ENCODE measurements at regions not wholly inside any gene's neighbourhood (a gene's known extent, or its start where the extent isn't known, plus 50 kb on each side); places are given as distances from the start of the nearest gene placed in this dataset.
"Not testable (repeated sequence)": the region's sequence is repeated elsewhere in the genome, so short reads cannot be mapped to it uniquely, and the experiment has no call there.

GRCh38 chr5:91754990-91755389 is 371.9 kb upstream of the ARRDC3 start:
- no peaks in the 10 kb centered on the region for H3K27me3 Mint-ChIP-seq (ENCODE audit: low read depth)
- no peak for ATAC-seq
- H3K4me3 Mint-ChIP-seq = no peak overlapping the region
- H3K4me1 Mint-ChIP-seq (ENCODE audit: low read depth) = no peaks in the 10 kb centered on the region
- DNase-seq = no peak
- peaks cover 5% of the 10 kb centered on the region for H3K9me3 Mint-ChIP-seq
- H3K36me3 Mint-ChIP-seq (ENCODE audit: insufficient read depth) = no peaks in the 10 kb centered on the region

DNA sequence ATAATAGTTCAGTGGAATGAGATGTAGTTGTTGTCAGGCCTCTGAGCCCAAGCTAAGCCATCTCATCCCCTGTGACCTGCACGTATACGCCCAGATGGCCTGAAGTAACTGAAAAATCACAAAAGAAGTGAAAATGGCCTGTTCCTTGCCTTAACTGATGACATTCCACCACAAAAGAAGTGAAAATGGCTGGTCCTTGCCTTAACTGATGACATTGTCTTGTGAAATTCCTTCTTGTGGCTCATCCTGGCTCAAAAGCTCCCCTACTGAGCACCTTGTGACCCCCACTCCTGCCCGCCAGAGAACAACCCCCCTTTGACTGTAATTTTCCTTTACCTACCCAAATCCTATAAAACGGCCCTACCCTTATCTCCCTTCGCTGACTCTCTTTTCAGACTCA is 361.4 kb upstream of the ARRDC3 start:
- not testable (repeated sequence) for H3K36me3 Mint-ChIP-seq (ENCODE audit: insufficient read depth); H3K4me1 Mint-ChIP-seq (ENCODE audit: low read depth); H3K9me3 Mint-ChIP-seq; H3K4me3 Mint-ChIP-seq; DNase-seq; H3K27me3 Mint-ChIP-seq (ENCODE audit: low read depth); ATAC-seq

GRCh38 chr5:91742550-91742949 is 359.4 kb upstream of the ARRDC3 start:
- Mint-ChIP-seq H3K9me3 (no peaks in the 10 kb centered on the region), H3K4me3 (no peak overlapping the region), H3K27me3 (ENCODE audit: low read depth) (no peaks in the 10 kb centered on the region), H3K36me3 (ENCODE audit: insufficient read depth) (no peaks in the 10 kb centered on the region), H3K4me1 (ENCODE audit: low read depth) (no peaks in the 10 kb centered on the region)
- ATAC-seq (no peak), DNase-seq (no peak)

DNA sequence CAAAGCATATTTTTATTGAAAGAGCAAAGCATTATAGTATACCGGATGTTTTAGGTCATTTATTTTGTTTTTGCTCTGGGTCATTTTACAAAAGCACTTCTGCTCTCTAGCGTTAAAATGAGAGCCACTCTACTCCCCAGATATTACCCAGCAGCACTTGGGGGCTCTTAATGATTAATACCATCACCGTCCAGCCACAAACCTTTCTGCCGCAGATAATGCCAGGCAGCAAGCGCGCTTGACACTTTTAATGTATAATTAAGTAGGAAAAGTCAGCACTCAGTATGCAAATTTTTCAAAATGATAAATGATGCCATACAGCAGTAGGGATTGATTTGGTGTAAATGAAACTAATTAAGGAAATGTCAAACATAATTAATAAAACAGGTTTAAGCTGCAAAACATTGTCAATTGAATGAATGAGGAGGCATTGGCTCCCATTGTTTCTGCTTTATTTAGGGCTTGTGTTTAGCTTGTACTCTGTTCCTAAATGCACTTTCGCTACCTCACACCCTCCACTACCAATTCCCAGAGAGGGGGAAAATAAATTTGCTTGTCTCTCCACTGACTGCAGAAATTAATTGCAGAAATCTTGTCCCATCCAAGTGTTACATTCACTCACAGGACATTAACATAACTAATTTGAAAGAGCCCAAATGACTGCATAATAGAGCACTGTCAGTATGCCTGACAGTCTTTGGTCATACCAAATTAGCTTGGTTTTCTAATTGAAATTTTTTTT is 358.8 kb upstream of the ARRDC3 start:
- H3K36me3 Mint-ChIP-seq (ENCODE audit: insufficient read depth) = no peaks in the 10 kb centered on the region

DNA sequence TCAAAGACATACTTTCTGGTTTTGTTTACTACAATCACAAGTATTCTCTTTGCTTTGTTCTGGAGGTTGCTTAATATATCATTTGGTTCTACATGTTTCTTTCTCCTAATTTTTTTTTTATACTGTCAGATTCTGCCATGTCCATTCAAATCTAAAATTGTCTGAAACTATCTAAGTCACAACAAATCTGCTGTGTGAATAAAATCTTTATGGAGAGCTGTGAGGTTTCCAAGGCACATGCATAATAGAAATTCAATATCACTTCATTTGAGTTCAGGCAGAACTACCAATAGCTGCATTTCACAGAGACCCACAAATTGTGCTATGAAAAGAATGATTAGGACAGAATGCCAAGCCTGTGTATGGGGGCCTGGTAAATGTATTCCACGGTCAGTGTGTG is 346.9 kb upstream of the ARRDC3 start:
- no peaks in the 10 kb centered on the region for H3K4me1 Mint-ChIP-seq (ENCODE audit: low read depth)
- H3K4me3 Mint-ChIP-seq = no peak overlapping the region
- no peaks in the 10 kb centered on the region for H3K27me3 Mint-ChIP-seq (ENCODE audit: low read depth)
- no peaks in the 10 kb centered on the region for H3K9me3 Mint-ChIP-seq
- no peaks in the 10 kb centered on the region for H3K36me3 Mint-ChIP-seq (ENCODE audit: insufficient read depth)
- ATAC-seq = no peak
- DNase-seq = no peak

More for the DNA sequence above, 358.8 kb upstream of the ARRDC3 start:
- no peaks in the 10 kb centered on the region for H3K9me3 Mint-ChIP-seq
- H3K4me3 Mint-ChIP-seq = no peak overlapping the region
- DNase-seq (no peak), ATAC-seq (no peak)
- H3K27me3 Mint-ChIP-seq (ENCODE audit: low read depth) = no peaks in the 10 kb centered on the region
- no peaks in the 10 kb centered on the region for H3K4me1 Mint-ChIP-seq (ENCODE audit: low read depth)

- Mint-ChIP-seq H3K4me1 (ENCODE audit: low read depth) (no peaks in the 10 kb centered on the region), H3K9me3 (no peaks in the 10 kb centered on the region), H3K27me3 (ENCODE audit: low read depth) (no peaks in the 10 kb centered on the region), H3K36me3 (ENCODE audit: insufficient read depth) (no peaks in the 10 kb centered on the region), H3K4me3 (no peak overlapping the region)
- no peak for ATAC-seq
- no peak for DNase-seq
These were observed 344.3 kb upstream of the ARRDC3 start for GRCh38 chr5:91727463-91727862.

DNA sequence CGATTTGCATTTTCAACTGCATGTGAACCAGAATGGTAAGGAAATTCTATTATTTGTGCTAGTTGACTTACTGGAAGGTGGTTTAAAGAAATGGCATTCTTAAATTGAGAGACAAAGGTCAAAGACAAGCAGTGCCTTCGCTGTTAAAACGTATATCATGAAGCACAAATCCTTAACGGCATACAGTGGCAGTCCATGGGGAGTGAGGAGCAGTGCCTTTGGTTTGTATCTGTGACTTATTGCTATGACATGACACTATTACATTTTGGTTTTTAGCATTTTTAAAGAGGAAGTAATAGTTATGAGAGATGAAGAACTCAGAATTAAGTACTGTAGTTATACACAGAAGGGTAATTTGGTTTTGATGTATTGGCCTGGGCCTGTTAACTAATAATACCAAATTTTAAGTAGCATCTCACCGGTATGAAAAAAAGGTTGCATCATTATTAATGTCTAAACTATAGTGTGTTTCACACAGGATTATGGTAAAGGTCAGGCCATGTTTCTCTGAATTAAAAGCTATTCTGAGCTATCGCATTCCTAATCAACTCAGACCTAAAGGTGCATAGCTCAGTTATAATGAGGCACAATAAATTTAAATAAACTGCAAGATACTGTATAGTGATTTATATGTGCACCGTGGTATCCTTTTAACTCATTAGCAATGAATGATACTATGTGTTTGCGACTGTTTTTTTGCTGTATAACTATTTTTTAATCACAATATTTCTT is 339.8 kb upstream of the ARRDC3 start:
- DNase-seq (no peak), ATAC-seq (no peak)
- Mint-ChIP-seq H3K9me3 (no peaks in the 10 kb centered on the region), H3K4me1 (ENCODE audit: low read depth) (no peaks in the 10 kb centered on the region), H3K4me3 (no peak overlapping the region), H3K27me3 (ENCODE audit: low read depth) (no peaks in the 10 kb centered on the region), H3K36me3 (ENCODE audit: insufficient read depth) (no peaks in the 10 kb centered on the region)

DNA sequence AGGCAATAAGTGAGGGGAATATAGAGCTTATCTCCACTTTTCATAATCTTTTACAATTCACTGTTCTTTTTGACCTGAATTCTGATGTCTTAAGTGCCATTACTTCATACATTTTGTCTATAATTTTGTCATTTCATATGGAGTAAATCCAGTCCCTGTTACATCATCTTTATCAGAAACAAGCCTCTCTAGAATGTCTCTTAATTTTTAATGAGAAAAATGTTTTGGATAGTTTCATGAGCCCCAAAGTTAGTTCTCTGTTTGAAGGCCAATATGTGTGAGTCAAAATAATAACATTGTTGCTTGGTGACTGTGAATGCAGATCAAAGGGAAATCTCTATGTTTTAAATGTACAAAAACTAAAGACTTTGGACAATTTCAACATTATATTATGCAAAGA is 329.6 kb upstream of the ARRDC3 start:
- Mint-ChIP-seq H3K36me3 (ENCODE audit: insufficient read depth) (no peaks in the 10 kb centered on the region), H3K27me3 (ENCODE audit: low read depth) (no peaks in the 10 kb centered on the region), H3K4me1 (ENCODE audit: low read depth) (no peaks in the 10 kb centered on the region), H3K4me3 (no peak overlapping the region), H3K9me3 (peaks cover 4% of the 10 kb centered on the region)
- ATAC-seq (no peak), DNase-seq (no peak)

DNA sequence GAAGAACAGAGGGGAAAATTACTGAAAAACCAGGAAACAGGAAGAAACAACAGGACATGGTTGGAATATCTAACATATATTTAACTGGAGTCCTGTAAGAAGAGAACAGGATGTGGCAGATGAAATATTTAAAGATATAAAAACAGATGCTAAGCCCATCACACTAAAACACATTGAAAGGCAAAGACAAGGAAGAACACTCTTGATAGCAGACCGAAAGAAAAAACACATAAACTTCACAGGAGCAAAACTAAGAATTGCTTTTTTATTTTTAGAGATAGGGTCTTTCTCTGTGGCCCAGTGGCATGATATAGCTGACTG is 324.4 kb upstream of the ARRDC3 start:
- H3K27me3 Mint-ChIP-seq (ENCODE audit: low read depth) = no peaks in the 10 kb centered on the region
- no peak for ATAC-seq

DNA sequence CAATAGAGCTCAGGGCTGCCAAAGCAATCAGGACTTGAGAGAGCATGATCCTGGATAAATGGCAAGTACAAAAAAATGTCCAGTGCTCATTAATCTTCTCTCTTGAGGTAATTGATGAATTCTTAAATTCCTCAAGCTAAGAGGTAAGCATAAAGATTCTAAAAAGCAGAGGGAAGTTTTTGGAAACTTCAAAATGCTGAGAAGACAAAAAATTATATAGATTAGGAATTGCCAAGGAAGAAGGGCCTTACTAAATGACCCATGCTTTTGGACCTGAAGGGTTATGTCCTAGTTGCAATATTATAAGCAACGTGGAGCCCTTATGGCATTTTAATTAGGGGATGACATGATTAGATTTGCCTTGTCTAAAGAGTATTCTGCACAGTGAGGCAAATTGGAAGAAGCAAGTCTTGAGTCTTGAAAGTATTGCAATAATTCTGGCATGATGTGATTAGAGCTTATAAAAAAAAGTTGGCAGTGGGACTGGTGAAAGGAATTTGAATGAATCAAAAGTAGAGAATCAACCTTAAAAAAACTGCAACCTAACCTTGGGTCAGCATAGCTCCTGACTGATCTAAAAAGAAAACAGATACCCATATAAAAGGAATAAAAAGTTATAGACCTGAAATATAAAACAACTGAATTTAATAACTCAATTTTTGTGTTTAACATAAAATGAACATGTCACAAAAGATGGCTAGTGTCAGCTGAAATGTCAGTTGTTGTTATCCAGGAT is 323.8 kb upstream of the ARRDC3 start:
- Mint-ChIP-seq H3K4me3 (no peak overlapping the region), H3K36me3 (ENCODE audit: insufficient read depth) (no peaks in the 10 kb centered on the region), H3K9me3 (peaks cover 4% of the 10 kb centered on the region), H3K27me3 (ENCODE audit: low read depth) (no peaks in the 10 kb centered on the region), H3K4me1 (ENCODE audit: low read depth) (no peaks in the 10 kb centered on the region)
- ATAC-seq (no peak), DNase-seq (no peak)

More for the DNA sequence above, 324.4 kb upstream of the ARRDC3 start:
- Mint-ChIP-seq H3K4me1 (ENCODE audit: low read depth) (no peaks in the 10 kb centered on the region), H3K9me3 (peaks cover 4% of the 10 kb centered on the region), H3K36me3 (ENCODE audit: insufficient read depth) (no peaks in the 10 kb centered on the region), H3K4me3 (no peak overlapping the region)
- DNase-seq = no peak

GRCh38 chr5:91703128-91703527 is 320.0 kb upstream of the ARRDC3 start:
- DNase-seq (no peak), ATAC-seq (no peak)
- no peaks in the 10 kb centered on the region for H3K27me3 Mint-ChIP-seq (ENCODE audit: low read depth)
- no peaks in the 10 kb centered on the region for H3K9me3 Mint-ChIP-seq
- H3K4me1 Mint-ChIP-seq (ENCODE audit: low read depth) = no peaks in the 10 kb centered on the region
- no peaks in the 10 kb centered on the region for H3K36me3 Mint-ChIP-seq (ENCODE audit: insufficient read depth)
- H3K4me3 Mint-ChIP-seq = no peak overlapping the region

DNA sequence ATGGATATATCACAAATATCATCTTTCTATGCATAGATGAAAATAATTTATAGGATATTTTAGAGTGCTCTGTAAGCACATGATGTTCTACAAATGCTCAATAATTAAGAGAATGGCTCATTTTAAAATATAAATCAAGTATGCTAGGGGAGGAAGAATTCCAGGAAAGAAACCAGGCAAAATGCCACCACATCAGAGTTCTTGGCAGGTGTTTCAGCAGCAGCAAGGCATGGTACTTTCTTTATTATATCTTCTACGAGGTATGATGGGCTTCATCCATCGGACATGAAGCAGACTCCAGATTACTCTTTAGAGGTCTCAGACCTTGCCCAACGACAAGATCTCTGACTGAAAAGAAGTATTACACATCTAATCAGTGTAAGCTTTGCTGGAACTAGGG is 316.3 kb upstream of the ARRDC3 start:
- no peak for ATAC-seq
- H3K9me3 Mint-ChIP-seq = peaks cover 15% of the 10 kb centered on the region
- no peak overlapping the region for H3K4me3 Mint-ChIP-seq
- DNase-seq = no peak
- H3K4me1 Mint-ChIP-seq (ENCODE audit: low read depth) = no peaks in the 10 kb centered on the region
- no peaks in the 10 kb centered on the region for H3K36me3 Mint-ChIP-seq (ENCODE audit: insufficient read depth)
- no peaks in the 10 kb centered on the region for H3K27me3 Mint-ChIP-seq (ENCODE audit: low read depth)

DNA sequence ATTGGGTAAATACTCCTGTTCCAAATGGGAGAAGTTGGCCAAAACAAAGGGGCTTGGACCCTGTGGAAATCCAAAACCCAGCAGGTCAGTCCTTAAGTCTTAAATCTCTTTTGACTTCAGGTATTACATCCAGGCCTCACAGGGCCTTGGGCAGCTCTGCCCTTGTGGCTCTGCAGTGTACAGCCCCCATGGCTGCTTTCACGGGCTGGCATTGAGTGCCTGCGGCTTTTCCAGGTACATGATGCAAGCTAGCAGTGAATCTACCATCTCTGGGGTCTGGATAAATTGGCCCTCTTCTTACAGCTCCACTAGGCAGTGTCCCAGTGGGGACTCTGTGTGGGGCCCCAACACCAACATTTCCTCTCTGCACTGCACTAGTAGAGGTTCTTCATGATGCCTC is 308.5 kb upstream of the ARRDC3 start:
- H3K27me3 Mint-ChIP-seq (ENCODE audit: low read depth) = no peaks in the 10 kb centered on the region
- no peaks in the 10 kb centered on the region for H3K4me1 Mint-ChIP-seq (ENCODE audit: low read depth)
- DNase-seq = no peak
- H3K9me3 Mint-ChIP-seq = peaks cover 21% of the 10 kb centered on the region
- ATAC-seq = no peak
- no peaks in the 10 kb centered on the region for H3K36me3 Mint-ChIP-seq (ENCODE audit: insufficient read depth)
- H3K4me3 Mint-ChIP-seq = no peak overlapping the region

GRCh38 chr5:91690921-91691320 is 307.8 kb upstream of the ARRDC3 start:
- no peaks in the 10 kb centered on the region for H3K27me3 Mint-ChIP-seq (ENCODE audit: low read depth)
- no peaks in the 10 kb centered on the region for H3K36me3 Mint-ChIP-seq (ENCODE audit: insufficient read depth)
- ATAC-seq (no peak), DNase-seq (no peak)
- H3K9me3 Mint-ChIP-seq = peaks cover 18% of the 10 kb centered on the region
- H3K4me3 Mint-ChIP-seq = no peak overlapping the region
- no peaks in the 10 kb centered on the region for H3K4me1 Mint-ChIP-seq (ENCODE audit: low read depth)

- Mint-ChIP-seq H3K4me3 (no peak overlapping the region), H3K27me3 (ENCODE audit: low read depth) (no peaks in the 10 kb centered on the region), H3K36me3 (ENCODE audit: insufficient read depth) (no peaks in the 10 kb centered on the region), H3K9me3 (peaks cover 2% of the 10 kb centered on the region), H3K4me1 (ENCODE audit: low read depth) (no peaks in the 10 kb centered on the region)
- ATAC-seq = no peak
- DNase-seq = no peak
These were observed 304.3 kb upstream of the ARRDC3 start for GRCh38 chr5:91687430-91687829.

Data from activated T-cell treated with anti-CD3 and anti-CD28 coated beads, Interleukin-2, amount 50 U/mL, for 4 hours (primary cell).